ENCODE measurements at regions not wholly inside any gene's neighbourhood (a gene's known extent, or its start where the extent isn't known, plus 50 kb on each side); places are given as distances from the start of the nearest gene placed in this dataset.

GRCh38 chr15:93477188-93477587 is 388.2 kb upstream of the RGMA start:
- no peak for DNase-seq

DNA sequence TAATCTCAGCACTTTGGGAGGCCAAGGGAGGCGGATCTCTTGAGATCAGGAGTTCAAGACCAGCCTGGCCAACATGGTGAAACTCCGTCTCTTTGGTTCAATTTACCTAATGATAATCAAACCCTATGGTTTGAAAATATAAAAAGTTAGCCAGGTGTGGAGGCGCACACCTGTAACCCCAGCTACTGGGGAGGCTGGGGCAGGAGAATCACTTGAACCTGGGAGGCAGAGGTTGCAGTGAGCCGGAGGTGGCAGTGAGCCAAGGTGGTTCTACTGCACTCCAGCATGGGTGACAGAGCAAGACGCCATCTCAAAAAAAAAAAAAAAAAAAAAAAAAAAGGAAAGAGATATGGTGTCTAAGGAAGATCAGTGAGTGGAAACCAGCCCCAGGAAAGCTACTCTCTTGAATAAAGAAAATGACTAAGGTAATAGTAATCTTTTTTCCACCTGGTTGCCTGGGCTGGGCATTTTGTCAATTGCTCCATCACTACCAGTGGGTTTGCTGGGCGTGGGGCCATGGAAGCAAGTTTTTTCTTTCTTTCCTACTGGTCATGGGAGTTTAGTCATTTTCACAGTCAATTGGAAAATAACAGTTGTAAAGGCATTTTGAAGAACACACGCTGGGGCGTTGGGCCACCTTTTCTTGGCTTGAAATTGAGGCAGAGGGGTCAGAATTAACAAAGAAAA is 387.6 kb upstream of the RGMA start:
- peak; percentile 52 for DNase-seq

GRCh38 chr15:93474728-93475127 is 385.7 kb upstream of the RGMA start:
- DNase-seq: no peak

DNA sequence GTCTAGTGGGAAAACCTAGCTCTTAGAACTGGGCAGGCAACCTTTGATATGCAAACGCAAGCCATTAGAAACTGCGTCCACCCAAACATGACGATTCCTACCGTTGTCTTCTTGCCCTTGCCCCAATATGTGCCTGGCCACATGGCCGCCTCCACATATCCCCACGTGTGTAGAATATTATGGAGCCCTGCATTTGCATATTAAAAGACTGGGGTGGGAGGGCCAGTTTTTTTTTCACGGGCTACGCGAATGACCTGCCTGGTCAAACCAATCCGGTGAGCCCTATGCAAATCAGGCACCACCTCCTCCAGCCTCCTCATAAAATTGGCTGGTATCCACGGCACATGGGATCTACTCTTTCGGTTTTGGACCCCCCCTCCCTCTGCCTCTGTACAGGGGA is 381.0 kb upstream of the RGMA start:
- no peak for DNase-seq

- peak; percentile 37 for DNase-seq
Observed at GRCh38 chr15:93467337-93467736, 378.3 kb upstream of the RGMA start.

DNA sequence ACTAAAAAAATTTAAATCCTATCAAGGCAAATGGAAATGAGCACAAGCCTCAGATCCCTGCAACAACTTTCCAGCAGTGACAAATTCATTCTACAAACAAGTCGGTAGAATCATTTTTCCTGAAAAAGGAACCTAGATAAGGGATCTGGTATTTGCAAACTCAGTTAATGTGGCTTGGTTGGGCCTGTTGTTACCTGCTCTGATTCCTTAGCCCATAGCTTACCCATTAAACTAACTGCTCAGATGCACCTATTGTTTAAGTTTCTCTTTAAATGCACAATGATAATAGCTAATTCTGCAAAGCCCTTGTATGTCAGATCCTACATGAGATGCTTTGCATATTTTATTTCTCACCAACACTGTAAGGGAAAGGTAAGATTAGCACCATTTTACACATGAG is 377.4 kb upstream of the RGMA start:
- DNase-seq: no peak

GRCh38 chr15:93462690-93463089 is 373.7 kb upstream of the RGMA start:
- DNase-seq: no peak

- DNase-seq: no peak
Observed at GRCh38 chr15:93460717-93461116, 371.7 kb upstream of the RGMA start.

DNA sequence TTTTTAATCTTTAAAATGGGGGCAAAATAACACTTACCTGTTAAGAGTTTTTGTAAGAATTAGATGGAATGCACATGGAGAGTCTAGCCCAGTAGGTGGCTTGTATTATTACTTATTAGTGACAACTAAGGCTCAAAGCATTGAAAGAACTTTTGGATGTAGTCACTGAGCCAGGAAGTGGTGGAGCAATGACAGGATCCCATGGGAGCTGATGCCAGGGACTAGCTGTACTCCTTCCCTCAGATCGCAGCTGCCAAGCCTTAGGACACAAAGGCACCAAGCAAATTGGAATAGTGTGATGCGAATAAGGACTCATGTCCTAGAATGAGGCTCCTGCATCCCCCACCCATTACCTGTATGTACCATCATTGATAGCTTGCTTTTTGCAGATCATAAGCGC is 370.4 kb upstream of the RGMA start:
- no peak for DNase-seq

GRCh38 chr15:93458597-93458996 is 369.6 kb upstream of the RGMA start:
- DNase-seq: no peak

GRCh38 chr15:93454788-93455187 is 365.8 kb upstream of the RGMA start:
- no peak for DNase-seq

GRCh38 chr15:93452537-93453211 is 363.7 kb upstream of the RGMA start:
- no peak for DNase-seq

GRCh38 chr15:93451822-93452221 is 362.8 kb upstream of the RGMA start:
- no peak for DNase-seq

- DNase-seq: no peak
Observed at GRCh38 chr15:93451265-93451664, 362.3 kb upstream of the RGMA start.

GRCh38 chr15:93449798-93450197 is 360.8 kb upstream of the RGMA start:
- no peak for DNase-seq

GRCh38 chr15:93438310-93438709 is 349.3 kb upstream of the RGMA start:
- no peak for DNase-seq

- DNase-seq: no peak
Observed at GRCh38 chr15:93432474-93432873, 343.5 kb upstream of the RGMA start.

DNA sequence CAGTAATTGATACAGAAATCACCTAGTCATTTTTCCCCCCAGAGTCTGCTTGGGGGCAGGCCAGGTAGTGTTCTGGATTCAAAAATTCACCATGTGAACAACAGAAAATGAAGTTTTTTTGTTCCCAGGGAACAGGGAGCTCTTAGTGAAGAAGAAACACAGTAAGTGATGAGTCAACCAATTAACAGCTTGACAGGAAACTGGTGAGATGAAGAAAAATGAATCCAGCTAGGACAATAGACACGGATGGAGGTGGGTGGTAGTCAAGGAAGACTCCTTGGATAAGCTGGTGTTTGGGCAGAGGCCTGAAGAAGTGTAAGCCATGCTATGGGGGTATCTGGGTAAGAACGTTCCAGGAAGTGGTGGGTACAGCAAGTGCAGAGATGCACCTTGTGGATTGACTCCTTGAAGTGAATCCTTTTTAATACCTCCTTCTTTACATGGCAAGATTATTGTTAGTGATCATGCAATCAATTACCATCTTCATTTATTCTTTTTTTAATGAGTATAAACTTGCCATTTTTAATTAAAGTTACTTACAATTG is 339.9 kb upstream of the RGMA start:
- DNase-seq: no peak

- no peak for DNase-seq
Observed at GRCh38 chr15:93428150-93428549, 339.1 kb upstream of the RGMA start.

DNA sequence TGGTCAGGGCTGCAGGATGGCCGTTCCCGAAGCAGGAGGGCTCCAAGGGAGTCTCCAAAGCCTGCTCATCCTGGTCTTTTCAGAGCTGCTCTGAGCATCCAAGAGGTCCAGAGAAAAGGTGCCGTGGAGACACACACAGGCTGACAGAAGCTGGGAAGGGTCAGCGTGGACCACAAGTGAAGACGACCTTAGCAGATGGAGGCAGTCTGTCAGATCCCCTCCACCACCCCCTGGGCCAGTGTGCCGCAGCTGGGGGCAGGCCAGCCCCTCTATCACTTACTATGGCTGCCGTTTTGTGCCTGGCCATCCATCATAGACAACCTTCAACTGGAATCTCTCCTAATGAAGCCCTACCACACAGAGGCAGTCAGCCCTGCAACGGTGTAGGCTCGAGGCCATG is 335.1 kb upstream of the RGMA start:
- no peak for DNase-seq

DNA sequence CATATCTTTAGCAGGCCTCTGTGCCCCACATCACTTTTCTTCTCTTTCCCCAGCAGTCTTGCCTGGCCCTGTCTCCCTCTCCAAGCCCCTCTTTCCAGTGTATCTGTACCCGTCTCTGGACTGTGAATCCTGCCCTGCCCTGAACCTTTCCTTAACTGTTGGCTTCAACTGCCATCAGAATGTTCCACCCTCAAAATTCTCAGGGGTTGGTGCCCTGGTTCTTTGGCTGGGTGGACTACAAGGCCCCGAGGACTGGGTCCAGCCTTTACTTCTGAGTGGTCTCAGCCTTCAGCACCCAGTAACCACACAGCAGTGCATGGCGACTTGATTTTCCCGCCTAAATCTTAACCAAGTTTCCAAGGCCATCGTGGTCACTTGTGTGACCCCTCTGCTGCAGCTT is 333.5 kb upstream of the RGMA start:
- DNase-seq: no peak

- no peak for DNase-seq
Observed at GRCh38 chr15:93420477-93420876, 331.5 kb upstream of the RGMA start.

- DNase-seq: no peak
Observed at GRCh38 chr15:93420050-93420452, 331.0 kb upstream of the RGMA start.

DNA sequence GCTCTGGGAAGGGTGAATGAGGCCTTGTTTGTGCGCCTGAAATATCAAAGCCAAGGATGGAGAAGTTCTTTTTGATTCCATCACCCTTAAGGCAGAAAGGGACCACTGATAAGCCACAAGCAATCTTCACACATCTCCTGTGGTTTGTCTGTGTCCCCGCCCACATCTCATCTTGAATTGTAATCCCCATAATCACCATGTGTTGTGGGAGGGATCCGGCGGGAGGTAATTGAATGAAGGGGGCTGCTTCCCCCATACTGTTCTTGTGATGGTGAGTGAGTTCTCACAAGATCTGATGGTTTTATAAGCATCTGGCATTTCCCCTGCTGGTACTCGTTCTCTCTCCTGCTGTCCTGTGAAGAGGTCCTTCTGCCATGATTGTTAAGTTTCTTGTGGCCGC is 329.6 kb upstream of the RGMA start:
- no peak for DNase-seq

Data from hindlimb muscle (tissue), 1 donor.